ENCODE measurements at regions not wholly inside any gene's neighbourhood (a gene's known extent, or its start where the extent isn't known, plus 50 kb on each side); places are given as distances from the start of the nearest gene placed in this dataset.

DNA sequence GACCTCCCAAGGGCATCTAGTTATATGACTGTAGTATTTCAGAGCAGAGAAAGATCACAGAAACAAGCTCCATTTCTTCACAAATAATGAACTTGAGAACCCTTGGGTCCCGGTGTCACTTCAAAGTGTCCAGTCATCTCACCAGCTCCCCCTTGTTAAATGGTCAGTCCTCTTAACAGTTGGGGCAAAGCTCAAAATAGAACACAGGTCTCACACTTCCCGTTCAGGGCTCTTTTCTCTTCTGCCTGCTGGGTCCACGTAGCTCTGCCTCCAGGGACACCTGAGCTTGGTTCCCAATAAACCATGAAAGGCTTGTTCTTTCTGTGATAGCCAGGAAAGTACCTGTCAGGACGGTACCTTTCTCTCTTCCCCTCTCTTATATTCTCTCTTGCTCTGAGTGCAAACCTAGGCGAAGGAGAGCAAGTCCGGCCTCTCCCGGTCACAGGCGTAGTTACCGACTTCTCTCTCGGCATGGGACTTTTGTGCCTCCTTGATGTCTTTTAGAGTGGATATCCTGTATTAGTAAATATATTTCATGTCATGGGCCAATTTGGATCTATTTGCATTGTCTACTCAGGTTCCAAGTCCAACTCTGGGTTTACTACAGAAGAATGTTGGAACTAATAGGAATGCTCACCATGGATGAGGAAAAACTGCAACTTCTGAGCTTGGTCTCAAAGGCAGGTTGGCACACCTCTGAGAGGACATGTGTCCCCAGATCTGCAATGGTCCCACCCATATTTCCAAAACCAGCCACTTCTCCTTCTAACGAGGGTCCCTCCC is 118.8 kb upstream of the PARP11 start:
- intact Hi-C loops (cut with micrococcal nuclease; ENCODE audit: unreplicated experiment) (loop anchor here (10.0 kb wide), 1 partner anchor 283 kb away; the partner anchor contains the start of gene CCND2), in situ Hi-C loops (cut with HindIII; ENCODE audit: low pct_unique_long_range_greater_than_20kb, low sequenced_read_pairs) (no loop called here)
- BruUV-seq (replicated peaks) = no TSS peak
- no peaks in the 10 kb centered on the region for H3K4me1 ChIP-seq (ENCODE audit: control insufficient read depth, insufficient read depth, low read length)
- no peaks in the 10 kb centered on the region; the same call in 1 of the 2 replicates for H3K27me3 ChIP-seq (ENCODE audit: control insufficient read depth, insufficient read depth, low read length)
- H3K27ac ChIP-seq (ENCODE audit: low read length) = no peak overlapping the region
- CTCF ChIA-PET = no interaction called here
- ATAC-seq (no peak), DNase-seq (ENCODE audit: low read depth, low spot score) (no peak)
- H3K36me3 ChIP-seq (ENCODE audit: control insufficient read depth, insufficient read depth, low read length) = no peaks in the 10 kb centered on the region
- H3K9me3 ChIP-seq (ENCODE audit: control insufficient read depth, insufficient read depth, low read depth, low read length) = no peaks in the 10 kb centered on the region
- H3K4me3 ChIP-seq (ENCODE audit: low read depth in 2 of 2, low read length in 2 of 2) = no peak overlapping the region
- TF ChIP-seq, protein P1, sequence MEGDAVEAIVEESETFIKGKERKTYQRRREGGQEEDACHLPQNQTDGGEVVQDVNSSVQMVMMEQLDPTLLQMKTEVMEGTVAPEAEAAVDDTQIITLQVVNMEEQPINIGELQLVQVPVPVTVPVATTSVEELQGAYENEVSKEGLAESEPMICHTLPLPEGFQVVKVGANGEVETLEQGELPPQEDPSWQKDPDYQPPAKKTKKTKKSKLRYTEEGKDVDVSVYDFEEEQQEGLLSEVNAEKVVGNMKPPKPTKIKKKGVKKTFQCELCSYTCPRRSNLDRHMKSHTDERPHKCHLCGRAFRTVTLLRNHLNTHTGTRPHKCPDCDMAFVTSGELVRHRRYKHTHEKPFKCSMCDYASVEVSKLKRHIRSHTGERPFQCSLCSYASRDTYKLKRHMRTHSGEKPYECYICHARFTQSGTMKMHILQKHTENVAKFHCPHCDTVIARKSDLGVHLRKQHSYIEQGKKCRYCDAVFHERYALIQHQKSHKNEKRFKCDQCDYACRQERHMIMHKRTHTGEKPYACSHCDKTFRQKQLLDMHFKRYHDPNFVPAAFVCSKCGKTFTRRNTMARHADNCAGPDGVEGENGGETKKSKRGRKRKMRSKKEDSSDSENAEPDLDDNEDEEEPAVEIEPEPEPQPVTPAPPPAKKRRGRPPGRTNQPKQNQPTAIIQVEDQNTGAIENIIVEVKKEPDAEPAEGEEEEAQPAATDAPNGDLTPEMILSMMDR (IDR thresholded peaks at IDR 0.05) = no peak
- TF ChIP-seq POLR2AphosphoS5 (IDR thresholded peaks at IDR 0.05; ENCODE audit: low read depth, low read length) = no peak
- no peak for TF ChIP-seq TCF7L2 (IDR thresholded peaks at IDR 0.05; ENCODE audit: low read depth, low read length)
- TF ChIP-seq, protein P2, sequence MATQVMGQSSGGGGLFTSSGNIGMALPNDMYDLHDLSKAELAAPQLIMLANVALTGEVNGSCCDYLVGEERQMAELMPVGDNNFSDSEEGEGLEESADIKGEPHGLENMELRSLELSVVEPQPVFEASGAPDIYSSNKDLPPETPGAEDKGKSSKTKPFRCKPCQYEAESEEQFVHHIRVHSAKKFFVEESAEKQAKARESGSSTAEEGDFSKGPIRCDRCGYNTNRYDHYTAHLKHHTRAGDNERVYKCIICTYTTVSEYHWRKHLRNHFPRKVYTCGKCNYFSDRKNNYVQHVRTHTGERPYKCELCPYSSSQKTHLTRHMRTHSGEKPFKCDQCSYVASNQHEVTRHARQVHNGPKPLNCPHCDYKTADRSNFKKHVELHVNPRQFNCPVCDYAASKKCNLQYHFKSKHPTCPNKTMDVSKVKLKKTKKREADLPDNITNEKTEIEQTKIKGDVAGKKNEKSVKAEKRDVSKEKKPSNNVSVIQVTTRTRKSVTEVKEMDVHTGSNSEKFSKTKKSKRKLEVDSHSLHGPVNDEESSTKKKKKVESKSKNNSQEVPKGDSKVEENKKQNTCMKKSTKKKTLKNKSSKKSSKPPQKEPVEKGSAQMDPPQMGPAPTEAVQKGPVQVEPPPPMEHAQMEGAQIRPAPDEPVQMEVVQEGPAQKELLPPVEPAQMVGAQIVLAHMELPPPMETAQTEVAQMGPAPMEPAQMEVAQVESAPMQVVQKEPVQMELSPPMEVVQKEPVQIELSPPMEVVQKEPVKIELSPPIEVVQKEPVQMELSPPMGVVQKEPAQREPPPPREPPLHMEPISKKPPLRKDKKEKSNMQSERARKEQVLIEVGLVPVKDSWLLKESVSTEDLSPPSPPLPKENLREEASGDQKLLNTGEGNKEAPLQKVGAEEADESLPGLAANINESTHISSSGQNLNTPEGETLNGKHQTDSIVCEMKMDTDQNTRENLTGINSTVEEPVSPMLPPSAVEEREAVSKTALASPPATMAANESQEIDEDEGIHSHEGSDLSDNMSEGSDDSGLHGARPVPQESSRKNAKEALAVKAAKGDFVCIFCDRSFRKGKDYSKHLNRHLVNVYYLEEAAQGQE (IDR thresholded peaks at IDR 0.05; ENCODE audit: insufficient read depth in 1 of 2, low read depth in 2 of 2, low read length in 1 of 2) = no peak
- no peak for TF ChIP-seq SIN3A (IDR thresholded peaks at IDR 0.05; ENCODE audit: borderline replicate concordance, insufficient read depth, low read depth, low read length)
- POLR2A ChIA-PET = interaction anchor here (0.6 kb wide), 1 partner anchor 8 kb away, joined by 3 read pairs; no protein-coding TSS in a partner anchor

DNA sequence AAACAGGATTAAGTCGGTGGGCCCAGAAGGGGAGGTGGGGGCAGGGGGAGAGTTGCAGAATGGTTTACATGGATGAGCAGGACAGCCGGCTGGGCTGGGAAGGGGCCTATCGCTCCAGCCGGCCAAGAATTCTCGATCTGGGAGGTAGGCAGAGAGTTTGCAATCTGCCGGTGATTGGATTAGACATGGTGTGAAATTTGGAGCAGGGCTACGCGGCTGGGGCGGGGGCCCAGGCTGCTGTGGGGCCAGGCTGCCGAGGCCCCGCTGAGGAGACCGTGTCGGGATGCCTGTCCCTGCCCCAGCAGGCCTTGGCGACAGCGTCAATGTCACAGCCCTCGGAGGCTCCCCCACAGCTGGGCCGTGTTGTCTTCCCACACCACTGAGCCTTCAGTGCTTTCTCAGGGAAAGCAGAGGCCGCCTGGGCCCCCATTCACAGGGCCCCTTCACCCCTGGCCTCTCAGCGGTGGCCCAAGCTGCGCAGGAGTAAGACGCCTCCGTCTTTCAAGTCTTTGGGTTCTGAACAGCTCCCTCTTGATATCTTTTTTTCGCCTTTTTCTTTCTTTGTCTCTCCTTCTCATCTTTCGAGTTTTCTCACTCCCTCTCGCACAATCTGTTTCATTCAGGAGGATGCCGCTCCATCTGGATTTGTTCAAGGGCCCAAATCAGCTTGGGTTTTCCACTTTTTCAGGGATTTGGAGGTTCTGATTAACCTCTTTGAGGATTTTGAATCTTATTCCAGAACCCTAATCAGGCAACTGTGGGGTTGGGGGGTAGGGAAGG is 117.5 kb upstream of the PARP11 start:
- Histone ChIP-seq H3K4me3 (ENCODE audit: low read depth in 2 of 2, low read length in 2 of 2) (no peak overlapping the region), H3K36me3 (ENCODE audit: control insufficient read depth, insufficient read depth, low read length) (no peaks in the 10 kb centered on the region), H3K9me3 (ENCODE audit: control insufficient read depth, insufficient read depth, low read depth, low read length) (no peaks in the 10 kb centered on the region), H3K4me1 (ENCODE audit: control insufficient read depth, insufficient read depth, low read length) (no peaks in the 10 kb centered on the region), H3K27ac (ENCODE audit: low read length) (no peak overlapping the region), H3K27me3 (ENCODE audit: control insufficient read depth, insufficient read depth, low read length) (no peaks in the 10 kb centered on the region; the same call in 1 of the 2 replicates)
- BruUV-seq (replicated peaks) = no TSS peak
- in situ Hi-C loops (cut with HindIII; ENCODE audit: low pct_unique_long_range_greater_than_20kb, low sequenced_read_pairs) = no loop called here
- TF ChIP-seq TCF7L2 (IDR thresholded peaks at IDR 0.05; ENCODE audit: low read depth, low read length) (no peak), SIN3A (IDR thresholded peaks at IDR 0.05; ENCODE audit: borderline replicate concordance, insufficient read depth, low read depth, low read length) (no peak), POLR2AphosphoS5 (IDR thresholded peaks at IDR 0.05; ENCODE audit: low read depth, low read length) (no peak)
- TF ChIP-seq, protein P1 (IDR thresholded peaks at IDR 0.05) = no peak
- TF ChIP-seq, protein P2 (IDR thresholded peaks at IDR 0.05; ENCODE audit: insufficient read depth in 1 of 2, low read depth in 2 of 2, low read length in 1 of 2) = no peak
- DNase-seq (ENCODE audit: low read depth, low spot score) (no peak), ATAC-seq (no peak)
- CTCF ChIA-PET = no interaction called here
- POLR2A ChIA-PET = no interaction called here
- intact Hi-C loops (cut with micrococcal nuclease; ENCODE audit: unreplicated experiment) = loop anchor here (10.0 kb wide), 1 partner anchor 284 kb away; the partner anchor contains the start of gene CCND2
